OCI-LY3 (cell line): ENCODE measurements at regions not wholly inside any gene's neighbourhood (a gene's known extent, or its start where the extent isn't known, plus 50 kb on each side); places are given as distances from the start of the nearest gene placed in this dataset.

ENCODE experiments used
- H2AFZ ChIP-seq: fragments of 200-600, 300-600 bp; shearing (Covaris generic); 2 replicates; pipeline ENCODE4 v1.6.0; 2014; ENCODE audit warnings: antibody characterized with exemption, low read depth, low read length
- H3K27ac ChIP-seq: fragments of 200-600, 300-600 bp; sonication (generic); 2 replicates; pipeline ENCODE4 v1.5.1; 2014; ENCODE audit warnings: mild to moderate bottlenecking, low read length, moderate library complexity, mixed read lengths
- H3K27me3 ChIP-seq: fragments of 200-600, 300-600 bp; sonication (generic); 2 replicates; pipeline ENCODE4 v1.6.1; 2014; ENCODE audit warnings: low read depth, low read length, mixed read lengths
- H3K36me3 ChIP-seq: fragments of 200-600, 300-600 bp; sonication (generic); replicated peaks from 2 replicates; pipeline ENCODE3; 2014; ENCODE audit warnings: low read depth, low read length, mixed read lengths
- H3K4me1 ChIP-seq: fragments of 300-600, 200-600 bp; sonication (generic); 2 replicates; pipeline ENCODE4 v1.6.1; 2014; ENCODE audit warnings: low read length, mixed read lengths
- H3K4me2 ChIP-seq: fragments of 200-600, 300-600 bp; sonication (generic); 2 replicates; pipeline ENCODE4 v1.6.1; 2014; ENCODE audit warnings: low read length, mixed read lengths
- H3K4me3 ChIP-seq: fragments of 300-600, 200-600 bp; sonication (generic); 2 replicates; pipeline ENCODE4 v1.5.1; 2014; ENCODE audit warnings: antibody characterized with exemption, mild to moderate bottlenecking, low read length, moderate library complexity
- H3K79me2 ChIP-seq: fragments of 300-600, 200-600 bp; shearing (Covaris generic); 2 replicates; pipeline ENCODE4 v1.6.1; 2014; ENCODE audit warnings: mild to moderate bottlenecking, low read length, mixed read lengths
- H3K9ac ChIP-seq: fragments of 300-600, 200-600 bp; shearing (Covaris generic); 2 replicates; pipeline ENCODE4 v1.6.0; 2014; ENCODE audit warnings: mild to moderate bottlenecking, low read length, moderate library complexity
- H3K9me3 ChIP-seq: fragments of 200-600, 300-600 bp; shearing (Covaris generic); 2 replicates; pipeline ENCODE4 v1.6.1; 2014; ENCODE audit warnings: low read length, mixed read lengths; ENCODE audit not compliant: insufficient read depth
- H4K20me1 ChIP-seq: fragments of 200-600, 300-600 bp; sonication (generic); 2 replicates; pipeline ENCODE4 v1.6.1; 2016; ENCODE audit warnings: low read length, mixed read lengths; ENCODE audit not compliant: insufficient read depth
- EZH2phosphoT487 ChIP-seq: fragments of 200-600 bp; shearing (Covaris generic); IDR thresholded peaks from 2 replicates; pipeline ENCODE4 v1.6.1; 2018; ENCODE audit warnings: antibody characterized with exemption, mixed run types, low read depth
- TF ChIP-seq, protein P1 (sequence below): fragments of 200-600, 300-600 bp; sonication (generic); IDR thresholded peaks from 2 replicates; pipeline ENCODE4 v1.5.1; 2014; ENCODE audit warnings: antibody characterized with exemption, low read length, low read depth

DNA sequence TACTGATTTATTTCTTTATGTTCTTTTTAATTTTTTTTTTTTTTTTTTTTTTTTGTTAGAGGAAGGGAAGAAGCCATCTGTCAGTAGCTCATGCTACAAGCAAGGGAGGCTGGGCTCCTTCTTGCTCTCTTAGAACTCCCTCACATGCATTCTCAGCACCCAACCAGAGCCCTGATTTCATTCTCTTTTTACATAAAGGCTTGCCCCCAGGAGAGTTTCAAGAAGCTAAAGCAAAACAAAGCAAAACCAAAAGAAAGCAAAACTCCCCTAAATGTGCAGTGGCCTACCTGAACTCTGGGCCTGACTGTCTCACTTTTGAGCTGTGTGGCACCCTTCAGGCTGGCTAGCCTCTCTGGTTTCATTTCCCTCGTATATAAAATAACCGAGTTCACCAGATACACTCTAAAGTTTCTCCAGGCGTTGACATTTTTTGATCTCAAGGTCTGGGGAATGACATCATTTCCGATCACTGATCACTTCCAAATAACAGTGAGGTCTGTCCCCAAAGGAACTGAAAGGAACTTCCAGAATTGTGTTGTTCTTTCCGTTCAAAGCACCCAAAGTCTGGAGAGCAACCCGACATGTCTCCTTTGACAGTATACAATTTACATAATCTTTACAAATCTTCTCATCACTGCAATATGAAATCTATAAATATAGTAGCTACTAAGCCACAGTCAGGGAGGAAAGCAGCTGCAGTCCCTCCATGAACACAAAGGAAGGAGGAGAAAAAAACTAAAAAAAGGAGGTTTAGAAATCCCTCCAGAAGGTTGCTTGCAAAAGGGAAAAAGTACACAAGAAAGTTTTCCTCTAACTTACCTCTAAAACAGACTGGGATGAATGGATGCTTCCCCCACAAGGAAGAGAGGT, 145.6 kb upstream of the NCK2 start:
- H3K9ac ChIP-seq: no peak overlapping the region
- no peak overlapping the region for H3K4me2 ChIP-seq
- peaks cover 8% of the 10 kb centered on the region; the same call in 1 of the 2 replicates for H3K27me3 ChIP-seq
- no peaks in the 10 kb centered on the region for H3K36me3 ChIP-seq
- TF ChIP-seq, protein P1, sequence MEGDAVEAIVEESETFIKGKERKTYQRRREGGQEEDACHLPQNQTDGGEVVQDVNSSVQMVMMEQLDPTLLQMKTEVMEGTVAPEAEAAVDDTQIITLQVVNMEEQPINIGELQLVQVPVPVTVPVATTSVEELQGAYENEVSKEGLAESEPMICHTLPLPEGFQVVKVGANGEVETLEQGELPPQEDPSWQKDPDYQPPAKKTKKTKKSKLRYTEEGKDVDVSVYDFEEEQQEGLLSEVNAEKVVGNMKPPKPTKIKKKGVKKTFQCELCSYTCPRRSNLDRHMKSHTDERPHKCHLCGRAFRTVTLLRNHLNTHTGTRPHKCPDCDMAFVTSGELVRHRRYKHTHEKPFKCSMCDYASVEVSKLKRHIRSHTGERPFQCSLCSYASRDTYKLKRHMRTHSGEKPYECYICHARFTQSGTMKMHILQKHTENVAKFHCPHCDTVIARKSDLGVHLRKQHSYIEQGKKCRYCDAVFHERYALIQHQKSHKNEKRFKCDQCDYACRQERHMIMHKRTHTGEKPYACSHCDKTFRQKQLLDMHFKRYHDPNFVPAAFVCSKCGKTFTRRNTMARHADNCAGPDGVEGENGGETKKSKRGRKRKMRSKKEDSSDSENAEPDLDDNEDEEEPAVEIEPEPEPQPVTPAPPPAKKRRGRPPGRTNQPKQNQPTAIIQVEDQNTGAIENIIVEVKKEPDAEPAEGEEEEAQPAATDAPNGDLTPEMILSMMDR: no peak
- TF ChIP-seq EZH2phosphoT487: no peak
- H3K4me3 ChIP-seq: no peak overlapping the region
- no peaks in the 10 kb centered on the region for H3K9me3 ChIP-seq
- H3K79me2 ChIP-seq: no peaks in the 10 kb centered on the region
- H3K4me1 ChIP-seq: no peaks in the 10 kb centered on the region
- H3K27ac ChIP-seq: no peak overlapping the region
- no peaks in the 10 kb centered on the region; the same call in 1 of the 2 replicates for H4K20me1 ChIP-seq
- no peak overlapping the region for H2AFZ ChIP-seq

DNA sequence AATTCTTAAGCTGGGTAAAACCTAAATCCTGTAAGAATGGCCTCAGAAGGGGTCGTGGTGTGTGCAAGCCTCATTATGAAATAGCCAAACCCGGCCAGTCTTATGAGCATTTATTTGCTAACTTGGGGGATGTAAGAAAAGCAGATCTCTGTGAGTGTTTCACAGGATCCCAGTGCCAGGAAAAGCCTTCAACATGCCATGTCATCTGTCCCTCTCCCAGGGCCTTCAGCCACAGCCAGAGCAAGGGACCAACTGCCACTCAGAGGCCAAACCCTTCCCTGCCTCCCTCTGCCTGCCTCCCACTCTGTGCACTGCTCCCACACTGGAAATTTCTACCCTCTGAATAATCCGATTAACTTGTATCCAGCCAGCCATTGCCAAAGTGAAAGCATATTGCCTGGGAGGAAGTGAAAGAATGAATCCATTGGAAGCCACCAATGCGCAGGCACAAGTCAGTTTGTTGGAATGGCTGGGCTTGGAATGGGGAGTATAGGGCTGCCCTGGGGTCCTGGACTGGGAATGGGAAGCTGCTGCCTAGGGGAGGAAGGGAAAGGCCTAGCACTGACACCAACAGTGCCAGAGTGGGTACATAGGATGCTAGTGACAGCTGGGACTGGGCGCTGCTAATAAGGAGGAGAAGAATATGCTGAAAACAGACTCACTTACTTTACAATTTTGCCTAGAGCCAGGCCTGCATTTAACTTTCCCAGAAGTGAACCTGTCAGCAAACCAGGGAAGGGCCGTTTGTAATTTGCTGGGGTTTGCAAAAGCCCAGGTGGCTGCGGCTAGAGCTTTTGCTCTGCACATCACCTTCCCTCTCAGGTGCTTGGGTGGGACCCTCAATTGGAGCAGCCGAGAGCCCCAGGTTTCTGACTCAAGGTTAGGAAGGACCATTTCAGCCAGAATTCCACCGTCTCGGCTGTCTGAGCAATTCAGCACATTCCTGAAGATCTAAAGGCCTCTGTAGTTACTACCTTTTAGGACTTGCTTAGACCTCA, 146.6 kb upstream of the NCK2 start:
- H3K4me3 ChIP-seq: no peak overlapping the region
- H3K79me2 ChIP-seq: no peaks in the 10 kb centered on the region
- TF ChIP-seq, protein P1: no peak
- TF ChIP-seq EZH2phosphoT487: no peak
- no peaks in the 10 kb centered on the region for H3K9me3 ChIP-seq
- no peaks in the 10 kb centered on the region for H3K4me1 ChIP-seq
- H3K27me3 ChIP-seq: no peaks in the 10 kb centered on the region
- H3K9ac ChIP-seq: no peak overlapping the region
- H2AFZ ChIP-seq: no peak overlapping the region
- no peak overlapping the region for H3K4me2 ChIP-seq
- no peaks in the 10 kb centered on the region for H3K36me3 ChIP-seq
- no peak overlapping the region for H3K27ac ChIP-seq
- no peaks in the 10 kb centered on the region; the same call in 1 of the 2 replicates for H4K20me1 ChIP-seq

DNA sequence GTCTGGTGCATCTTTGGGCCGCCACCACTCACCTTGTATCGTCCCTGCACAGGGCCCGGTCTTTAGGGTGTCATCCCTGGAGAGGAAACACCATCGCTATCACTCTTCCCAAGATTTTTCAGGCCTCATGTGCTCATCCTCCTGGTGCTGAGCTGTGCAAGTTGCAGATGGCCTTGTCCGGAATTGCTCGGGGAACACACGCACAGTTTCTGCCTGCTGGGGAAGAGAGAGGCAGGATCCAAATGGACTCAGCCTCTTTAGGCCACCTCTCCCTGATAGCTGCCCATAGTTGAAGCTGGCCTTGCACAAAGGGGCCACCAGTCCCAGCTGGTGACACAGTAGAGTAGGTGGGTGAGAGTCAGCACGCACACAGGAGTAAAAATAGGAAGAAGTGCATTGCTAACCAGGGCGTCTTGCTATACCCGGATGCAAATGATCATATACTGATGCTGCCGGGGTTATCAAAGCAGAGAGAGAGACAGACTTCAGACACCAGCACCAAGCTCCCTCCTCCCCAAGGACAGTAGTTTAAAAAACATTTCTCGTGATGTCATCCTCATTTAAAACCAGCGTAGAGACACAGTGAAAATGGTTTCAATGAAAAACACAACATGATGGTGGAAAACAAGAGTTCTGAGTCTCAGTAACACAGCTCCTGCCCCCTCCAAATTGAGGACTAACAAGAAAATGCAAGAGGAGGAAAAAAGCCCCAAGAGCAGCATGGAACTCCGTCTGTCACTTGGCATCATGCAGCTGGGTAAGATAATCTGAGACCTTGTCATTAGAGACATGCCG, 147.5 kb upstream of the NCK2 start:
- H4K20me1 ChIP-seq: no peaks in the 10 kb centered on the region; the same call in 1 of the 2 replicates
- H3K4me1 ChIP-seq: no peaks in the 10 kb centered on the region
- H3K79me2 ChIP-seq: no peaks in the 10 kb centered on the region
- TF ChIP-seq EZH2phosphoT487: no peak
- no peak overlapping the region for H3K4me2 ChIP-seq
- H3K27ac ChIP-seq: no peak overlapping the region
- no peak overlapping the region for H2AFZ ChIP-seq
- no peaks in the 10 kb centered on the region for H3K27me3 ChIP-seq
- no peak overlapping the region for H3K9ac ChIP-seq
- H3K4me3 ChIP-seq: no peak overlapping the region
- H3K36me3 ChIP-seq: no peaks in the 10 kb centered on the region
- H3K9me3 ChIP-seq: no peaks in the 10 kb centered on the region

DNA sequence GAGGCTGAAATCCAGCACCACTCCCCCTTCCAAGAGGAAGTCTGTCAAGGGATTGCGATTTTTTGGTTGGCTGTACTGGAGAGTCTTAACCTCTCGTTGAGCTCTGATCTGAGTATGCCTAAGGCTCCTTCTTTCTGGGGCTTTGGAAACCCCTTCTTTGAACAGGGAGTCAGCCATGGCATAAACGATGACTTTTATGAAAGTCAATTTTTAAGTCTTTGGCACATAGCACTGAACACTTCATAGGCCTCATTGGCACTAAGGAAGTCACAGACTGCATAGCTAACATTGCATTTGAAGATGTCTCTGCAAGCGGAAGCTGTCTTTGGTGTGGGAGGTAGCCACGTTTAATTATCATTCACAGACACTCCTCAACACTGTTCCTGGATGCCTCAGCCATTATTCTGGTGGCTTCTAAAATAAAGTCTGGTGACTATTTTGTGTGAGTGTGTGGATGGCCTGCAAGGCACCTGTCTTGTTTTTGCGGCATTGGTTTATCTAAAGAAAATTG, 148.2 kb upstream of the NCK2 start:
- Histone ChIP-seq H3K4me2 (no peak overlapping the region), H3K4me3 (no peak overlapping the region), H3K27me3 (no peaks in the 10 kb centered on the region), H3K4me1 (no peaks in the 10 kb centered on the region), H3K27ac (no peak overlapping the region), H3K36me3 (no peaks in the 10 kb centered on the region), H4K20me1 (no peaks in the 10 kb centered on the region; the same call in 1 of the 2 replicates), H3K9ac (no peak overlapping the region), H3K79me2 (no peaks in the 10 kb centered on the region), H2AFZ (no peak overlapping the region), H3K9me3 (no peaks in the 10 kb centered on the region)
- TF ChIP-seq, protein P1: no peak
- no peak for TF ChIP-seq EZH2phosphoT487
